Epithelial cell of proximal tubule (primary cell): ENCODE measurements at regions not wholly inside any gene's neighbourhood (a gene's known extent, or its start where the extent isn't known, plus 50 kb on each side); places are given as distances from the start of the nearest gene placed in this dataset.

Experiments used
- DNase-seq: peaks from one replicate; pipeline ENCODE4 v3.0.0-alpha.2; 2011; ENCODE audit warnings: low read depth
- H3K4me3 ChIP-seq: 2 replicates; pipeline ENCODE4 v1.5.1; 2011; ENCODE audit warnings: low read depth, mild to moderate bottlenecking, low read length
- TF ChIP-seq, protein P1 (sequence below): conservative IDR thresholded peaks from 2 replicates; pipeline ENCODE4 v1.5.1; 2012; ENCODE audit warnings: low read depth, mild to moderate bottlenecking, low read length

DNA sequence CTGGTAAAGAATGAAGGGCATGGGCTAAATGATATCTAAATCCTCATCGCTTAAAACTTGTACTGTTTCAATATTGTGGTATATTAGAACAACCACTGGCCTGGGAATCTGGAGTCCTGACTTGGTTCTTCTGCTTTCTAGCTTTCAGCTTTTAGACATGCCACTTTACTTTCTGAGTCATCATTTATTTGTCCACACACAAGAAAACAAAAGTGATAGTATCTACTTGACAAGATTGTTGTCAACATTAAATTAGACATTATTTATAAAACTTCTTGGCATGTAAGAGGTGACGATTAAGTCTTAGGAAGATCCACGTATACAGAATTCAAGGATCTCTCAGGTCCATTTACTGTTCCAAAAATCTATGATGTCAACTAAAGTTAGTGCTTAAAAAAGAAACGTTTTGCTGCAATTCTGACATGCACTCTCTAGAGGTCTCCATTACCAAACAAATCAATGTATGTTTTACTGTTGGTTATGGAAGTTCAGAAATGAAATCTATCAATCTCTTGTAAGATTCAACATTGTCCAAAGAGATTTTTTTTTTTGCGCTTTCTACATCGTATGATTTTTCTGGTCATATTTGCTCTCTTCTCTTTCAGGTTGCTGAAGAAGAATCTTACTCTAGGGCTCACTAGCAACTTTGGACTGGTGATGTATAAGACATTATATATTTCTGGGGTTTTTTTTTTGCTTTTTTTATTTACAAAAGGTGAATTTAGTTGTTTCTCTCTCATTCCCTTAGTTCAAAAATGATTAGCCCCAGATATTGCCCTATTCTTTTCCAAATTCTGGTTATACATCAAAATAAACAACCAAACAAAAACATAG is 53.6 kb upstream of the DYNC1I1 start:
- DNase-seq: no peak

DNA sequence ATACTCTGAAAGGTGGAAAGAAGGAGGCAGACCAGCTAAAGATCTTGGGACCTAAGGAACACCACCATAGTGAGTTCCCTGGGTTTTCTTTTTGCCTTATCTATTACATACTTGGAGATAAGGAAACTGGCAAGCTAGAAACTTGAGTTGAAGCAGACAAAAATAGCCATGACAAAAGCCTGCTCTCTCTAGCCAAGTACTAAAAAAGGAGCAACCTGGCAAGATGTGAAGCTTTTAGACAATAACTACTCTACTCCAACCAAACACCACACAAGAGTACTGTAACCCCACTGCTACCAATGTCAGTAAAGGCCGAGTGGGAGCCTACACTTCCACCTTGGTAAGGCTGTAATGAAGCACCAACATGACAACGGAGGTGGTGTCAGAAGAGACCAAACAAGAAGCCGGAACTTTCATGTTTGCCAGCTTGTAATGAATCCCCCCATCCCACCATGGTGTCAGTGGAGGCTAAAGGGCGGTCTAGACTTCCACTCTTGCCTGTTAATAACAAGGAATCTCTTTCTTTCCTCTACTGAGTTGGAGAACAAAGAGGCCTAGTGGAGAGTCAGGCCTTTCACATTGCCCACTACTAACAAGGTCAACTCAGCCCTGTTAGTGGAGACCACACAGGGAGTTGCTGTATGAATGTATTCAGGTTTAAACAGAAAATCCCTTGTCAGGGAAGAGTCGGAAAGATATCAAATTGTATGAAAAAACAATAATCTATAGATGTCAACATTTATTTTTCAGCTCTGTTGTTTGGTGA is 55.8 kb upstream of the DYNC1I1 start:
- no peak for DNase-seq
- TF ChIP-seq, protein P1, sequence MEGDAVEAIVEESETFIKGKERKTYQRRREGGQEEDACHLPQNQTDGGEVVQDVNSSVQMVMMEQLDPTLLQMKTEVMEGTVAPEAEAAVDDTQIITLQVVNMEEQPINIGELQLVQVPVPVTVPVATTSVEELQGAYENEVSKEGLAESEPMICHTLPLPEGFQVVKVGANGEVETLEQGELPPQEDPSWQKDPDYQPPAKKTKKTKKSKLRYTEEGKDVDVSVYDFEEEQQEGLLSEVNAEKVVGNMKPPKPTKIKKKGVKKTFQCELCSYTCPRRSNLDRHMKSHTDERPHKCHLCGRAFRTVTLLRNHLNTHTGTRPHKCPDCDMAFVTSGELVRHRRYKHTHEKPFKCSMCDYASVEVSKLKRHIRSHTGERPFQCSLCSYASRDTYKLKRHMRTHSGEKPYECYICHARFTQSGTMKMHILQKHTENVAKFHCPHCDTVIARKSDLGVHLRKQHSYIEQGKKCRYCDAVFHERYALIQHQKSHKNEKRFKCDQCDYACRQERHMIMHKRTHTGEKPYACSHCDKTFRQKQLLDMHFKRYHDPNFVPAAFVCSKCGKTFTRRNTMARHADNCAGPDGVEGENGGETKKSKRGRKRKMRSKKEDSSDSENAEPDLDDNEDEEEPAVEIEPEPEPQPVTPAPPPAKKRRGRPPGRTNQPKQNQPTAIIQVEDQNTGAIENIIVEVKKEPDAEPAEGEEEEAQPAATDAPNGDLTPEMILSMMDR: no peak
- no peak overlapping the region for H3K4me3 ChIP-seq

More for the DNA sequence above, 53.6 kb upstream of the DYNC1I1 start:
- TF ChIP-seq, protein P1: peak; percentile 49
- no peak overlapping the region for H3K4me3 ChIP-seq

DNA sequence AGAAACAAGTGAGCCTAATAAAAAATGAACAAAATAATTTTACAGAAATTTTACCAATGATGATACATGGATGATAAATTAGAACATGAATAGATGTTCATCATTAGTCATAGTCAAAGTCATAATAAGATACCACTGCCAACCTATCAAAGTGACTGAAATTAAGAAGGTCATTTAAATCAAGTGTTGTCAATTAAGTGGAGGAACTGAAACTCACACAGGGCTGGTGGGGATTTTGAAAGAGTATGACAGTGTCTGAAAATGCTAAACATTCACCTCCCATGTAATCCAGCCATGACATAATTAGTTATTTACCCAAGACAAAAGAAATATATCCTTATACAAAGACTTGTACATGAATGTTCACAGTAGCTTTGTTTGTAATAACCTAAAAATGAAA is 57.1 kb upstream of the DYNC1I1 start:
- DNase-seq: no peak
- H3K4me3 ChIP-seq: no peak overlapping the region
- TF ChIP-seq, protein P1: no peak

DNA sequence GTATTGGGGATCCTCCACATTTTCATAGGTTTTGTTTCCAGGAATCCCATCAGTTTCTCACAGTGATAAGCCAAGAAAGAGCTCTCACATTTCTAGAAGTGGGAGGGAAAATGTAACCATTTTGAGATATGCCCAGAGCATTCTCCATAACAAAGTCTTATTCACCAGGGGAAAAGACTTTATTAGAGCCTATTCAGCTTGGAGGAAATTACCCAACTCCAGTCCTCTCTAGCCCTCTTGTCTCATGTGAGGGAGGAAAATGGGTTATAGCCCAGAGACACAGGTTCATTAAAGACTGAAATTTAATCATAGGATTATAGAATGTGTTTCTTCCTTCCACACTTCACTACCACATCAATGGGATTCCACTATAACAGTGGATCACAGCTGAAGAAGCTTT is 61.6 kb upstream of the DYNC1I1 start:
- no peak for DNase-seq
- TF ChIP-seq, protein P1: no peak
- H3K4me3 ChIP-seq: no peak overlapping the region

DNA sequence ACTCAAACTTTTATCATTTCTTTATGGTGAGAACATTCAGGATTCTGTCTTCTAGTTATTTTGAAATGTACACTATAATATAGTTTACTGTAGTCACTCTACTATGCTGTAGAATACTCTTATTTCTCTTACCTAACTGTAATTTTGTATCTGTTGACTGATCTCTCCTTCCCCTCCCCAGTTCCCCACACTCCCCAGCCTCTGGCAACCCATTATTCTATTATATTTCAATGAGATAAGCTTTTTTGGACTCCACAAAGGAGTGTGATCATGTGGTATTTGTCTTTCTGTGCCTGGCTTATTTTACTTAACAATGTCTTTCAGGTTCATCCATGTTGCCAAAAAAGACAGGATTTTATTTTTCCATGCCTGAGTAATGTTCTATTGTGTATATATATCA is 71.4 kb upstream of the DYNC1I1 start:
- H3K4me3 ChIP-seq: no peak overlapping the region
- DNase-seq: no peak
- TF ChIP-seq, protein P1: no peak

DNA sequence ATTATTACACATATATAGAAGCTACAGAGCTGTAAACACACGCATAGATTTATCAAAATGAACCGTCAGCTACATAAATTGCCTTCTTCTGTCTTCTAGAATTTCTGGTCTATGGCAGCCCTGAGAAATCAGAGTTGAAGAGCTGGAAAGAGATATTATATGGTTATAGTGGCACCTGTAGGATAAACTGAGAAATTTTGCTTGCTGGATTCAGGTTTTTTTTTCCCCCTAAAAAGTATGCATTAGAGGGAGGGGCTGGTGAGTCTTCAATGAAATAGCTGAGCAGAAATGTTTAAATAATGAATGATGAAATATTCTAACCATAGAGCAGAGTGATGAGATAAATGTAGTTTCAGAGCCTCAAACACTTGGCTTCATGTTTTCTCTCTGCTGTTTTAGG is 78.0 kb upstream of the DYNC1I1 start:
- no peak overlapping the region for H3K4me3 ChIP-seq
- TF ChIP-seq, protein P1: no peak
- no peak for DNase-seq
